Breast epithelium (tissue), 3 donors: ENCODE measurements at regions not wholly inside any gene's neighbourhood (a gene's known extent, or its start where the extent isn't known, plus 50 kb on each side); places are given as distances from the start of the nearest gene placed in this dataset.

Experiments used
- CTCF ChIP-seq, 3 donors: fragments of 450-650 bp; IDR thresholded peaks; one replicate each; pipeline ENCODE4 v1.5.1; 2016 to 2017; ENCODE audit warnings: antibody characterized with exemption in 3 of 3, mild to moderate bottlenecking in 3 of 3, moderate library complexity in 3 of 3
- POLR2AphosphoS5 ChIP-seq, 3 donors: sonication (generic); formaldehyde crosslinking; IDR thresholded peaks; one replicate each; pipeline ENCODE4 v1.6.1; 2017; ENCODE audit warnings: antibody characterized with exemption in 3 of 3

- TF ChIP-seq CTCF (IDR thresholded peaks at IDR 0.05): no peak
- no peak for TF ChIP-seq POLR2AphosphoS5 (IDR thresholded peaks at IDR 0.05)
These were observed 1003.5 kb downstream of the SORCS3 start for GRCh38 chr10:105644559-105644958.
